HG03342 (cell line): ENCODE measurements at regions not wholly inside any gene's neighbourhood (a gene's known extent, or its start where the extent isn't known, plus 50 kb on each side); places are given as distances from the start of the nearest gene placed in this dataset.

ENCODE experiments used
- ATAC-seq: cut with Tn5 transposase; IDR thresholded peaks from one replicate; pipeline ENCODE4 v1.9.1; 2021; ENCODE audit warnings: mild to moderate bottlenecking, moderate library complexity; ENCODE audit not compliant: unreplicated experiment

- ATAC-seq: no peak
These were observed 890.5 kb upstream of the CTNND2 start for GRCh38 chr5:12794476-12795332.

DNA sequence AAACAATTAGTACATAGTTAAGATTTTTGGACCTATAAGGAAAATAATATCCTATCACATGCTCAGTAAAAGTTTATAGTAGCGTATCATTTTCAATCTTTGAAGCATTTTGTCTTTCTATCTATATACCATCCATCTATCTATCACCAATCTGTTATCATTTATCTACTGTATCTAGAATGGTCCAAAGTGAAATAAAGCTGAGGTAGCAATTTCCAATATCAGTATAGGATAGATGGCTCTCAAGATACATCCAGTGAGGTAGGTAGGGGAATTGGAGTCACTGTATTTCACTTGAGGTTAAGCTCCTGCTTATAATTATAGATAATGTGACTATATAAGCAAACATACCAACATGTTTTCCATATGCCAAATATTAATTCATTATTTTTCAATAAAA, 889.1 kb upstream of the CTNND2 start:
- no peak for ATAC-seq

DNA sequence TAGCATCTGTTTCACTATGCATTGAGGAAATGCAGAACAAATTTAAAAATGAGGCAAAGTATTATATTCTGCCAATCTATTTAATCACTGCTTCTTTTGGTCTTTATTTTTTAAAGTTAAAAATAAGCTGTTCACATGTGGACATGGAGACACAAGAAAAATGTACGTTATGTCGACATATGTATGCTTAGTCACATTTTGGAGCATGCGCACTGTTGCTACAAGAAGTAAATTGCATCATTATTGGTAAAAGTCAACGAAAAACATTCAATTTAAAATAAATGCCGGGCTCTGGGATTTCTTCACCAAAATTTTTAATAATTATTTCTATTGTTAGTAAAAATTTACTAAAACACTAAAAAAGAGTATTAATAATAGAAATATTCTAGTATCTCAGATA, 876.3 kb upstream of the CTNND2 start:
- no peak for ATAC-seq

DNA sequence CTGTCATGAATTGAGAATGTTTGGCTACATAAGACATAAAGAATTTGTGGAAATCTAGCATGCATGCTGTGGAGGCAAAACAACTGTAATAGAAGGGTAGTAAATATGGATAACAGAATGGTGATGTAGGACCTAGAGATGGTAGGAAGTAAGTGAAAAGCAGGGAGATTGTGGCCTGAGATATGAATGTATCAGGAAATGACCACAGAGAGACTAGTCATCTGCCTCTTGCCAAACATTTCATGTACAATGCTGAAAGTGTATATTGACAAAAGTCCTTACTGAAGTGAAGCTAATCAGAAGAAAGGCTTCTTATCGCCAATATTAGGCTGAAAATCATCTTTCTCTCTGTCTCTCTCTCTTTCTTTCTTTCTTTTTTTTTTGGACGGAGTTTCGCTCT, 873.1 kb upstream of the CTNND2 start:
- ATAC-seq: no peak

DNA sequence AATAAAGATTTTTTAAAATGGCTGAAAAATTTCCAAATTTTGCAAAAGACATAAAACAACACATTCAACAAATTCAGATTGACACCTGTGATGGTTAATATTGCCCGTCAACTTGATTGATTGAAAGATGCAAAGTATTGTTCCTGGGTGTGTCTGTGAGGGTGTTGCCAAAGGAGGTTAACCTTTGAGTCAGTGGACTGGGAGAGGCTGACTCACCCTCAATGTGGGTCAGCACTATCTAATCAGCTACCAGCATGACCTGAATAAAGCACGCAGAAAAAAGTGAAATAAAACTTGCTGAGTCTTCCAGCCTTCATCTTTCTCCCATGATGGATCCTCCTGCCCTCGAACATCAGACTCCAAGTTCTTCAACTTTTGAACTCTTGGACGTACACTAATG, 868.0 kb upstream of the CTNND2 start:
- ATAC-seq: no peak

- ATAC-seq: no peak
These were observed 855.1 kb upstream of the CTNND2 start for GRCh38 chr5:12759377-12759776.

- no peak for ATAC-seq
These were observed 852.8 kb upstream of the CTNND2 start for GRCh38 chr5:12757035-12757434.

DNA sequence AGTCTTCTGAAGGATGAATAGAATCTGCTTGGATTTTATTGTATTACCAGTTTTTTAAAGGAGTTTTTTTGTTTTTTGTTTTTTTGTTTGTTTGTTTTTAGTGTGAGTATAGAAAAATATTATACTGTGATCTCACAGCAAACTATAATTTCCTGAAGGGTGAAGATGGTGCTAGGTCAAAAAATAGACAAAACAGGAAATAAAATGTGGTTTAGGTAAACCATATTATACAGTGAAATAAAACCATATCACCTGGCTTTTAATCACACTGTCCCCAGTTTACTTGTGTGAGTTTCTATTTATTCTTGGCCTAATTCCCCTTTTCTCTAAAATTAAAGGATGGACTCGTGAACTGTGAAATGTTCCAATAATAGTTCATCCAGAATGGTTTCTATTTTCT, 841.3 kb upstream of the CTNND2 start:
- ATAC-seq: no peak

- no peak for ATAC-seq
These were observed 839.3 kb upstream of the CTNND2 start for GRCh38 chr5:12743582-12743981.

- ATAC-seq: no peak
These were observed 826.1 kb upstream of the CTNND2 start for GRCh38 chr5:12730354-12730753.

DNA sequence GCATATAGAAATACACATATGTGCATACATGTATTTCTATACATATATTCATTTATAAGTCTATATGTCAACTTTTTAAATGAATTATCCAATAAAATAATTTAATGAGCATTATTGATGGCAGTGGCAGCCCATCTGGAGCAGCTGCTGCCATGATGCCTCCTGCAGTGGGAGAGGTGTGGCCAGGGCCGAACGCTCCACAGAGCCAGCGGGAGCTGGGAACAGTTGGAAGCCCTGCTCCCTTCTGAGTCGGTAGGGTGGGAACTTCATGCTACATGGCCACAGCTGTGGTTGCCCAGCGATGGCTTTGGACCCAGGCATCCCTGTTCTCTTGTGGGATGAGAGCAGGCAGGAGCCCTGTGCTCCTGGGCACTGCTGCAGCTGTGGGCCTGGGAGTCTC, 812.4 kb upstream of the CTNND2 start:
- ATAC-seq: no peak

DNA sequence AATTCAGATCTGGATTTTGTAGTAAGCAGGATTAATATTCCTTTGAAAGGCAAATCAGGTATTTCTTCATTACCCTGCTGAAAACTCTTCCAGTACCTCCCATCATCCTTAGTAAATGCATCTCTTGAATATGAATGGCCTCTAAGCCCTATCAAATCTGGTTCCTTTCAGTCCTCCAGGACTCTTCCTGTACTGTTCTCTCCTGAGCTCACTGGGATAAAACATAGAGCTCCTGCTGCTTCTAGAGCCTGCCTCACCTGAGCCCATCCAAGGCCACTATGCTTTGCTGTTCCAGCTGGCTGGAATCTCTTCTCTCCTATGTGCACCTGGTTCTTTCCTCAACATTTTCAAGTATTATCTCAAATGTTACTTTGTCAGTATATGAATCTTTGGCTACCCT, 803.3 kb upstream of the CTNND2 start:
- ATAC-seq: no peak

GRCh38 chr5:12704955-12705354, 800.7 kb upstream of the CTNND2 start:
- ATAC-seq: no peak

GRCh38 chr5:12703254-12703653, 799.0 kb upstream of the CTNND2 start:
- ATAC-seq: no peak

- ATAC-seq: no peak
These were observed 791.4 kb upstream of the CTNND2 start for GRCh38 chr5:12695651-12696050.

DNA sequence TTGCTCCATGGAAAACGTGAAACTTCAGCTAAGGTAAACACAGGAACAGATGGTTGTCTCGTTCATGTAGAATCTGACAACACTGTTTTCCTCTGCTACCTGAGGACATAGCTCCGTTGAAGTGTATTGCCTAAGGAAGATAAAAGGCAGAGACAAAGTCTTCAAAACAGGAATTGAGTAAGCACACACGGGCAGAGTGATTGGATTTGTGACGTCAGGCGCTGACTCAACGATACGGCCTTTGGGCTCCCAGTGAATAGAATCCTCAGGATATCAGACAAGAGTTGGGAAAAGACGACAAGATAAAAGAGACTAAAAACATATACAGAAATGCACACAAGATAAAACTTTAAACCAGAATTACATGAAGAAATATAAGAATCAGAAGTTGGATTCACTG, 787.1 kb upstream of the CTNND2 start:
- ATAC-seq: no peak

GRCh38 chr5:12690361-12690760, 786.1 kb upstream of the CTNND2 start:
- no peak for ATAC-seq

- no peak for ATAC-seq
These were observed 779.0 kb upstream of the CTNND2 start for GRCh38 chr5:12683249-12683648.

- no peak for ATAC-seq
These were observed 775.5 kb upstream of the CTNND2 start for GRCh38 chr5:12679731-12680130.

DNA sequence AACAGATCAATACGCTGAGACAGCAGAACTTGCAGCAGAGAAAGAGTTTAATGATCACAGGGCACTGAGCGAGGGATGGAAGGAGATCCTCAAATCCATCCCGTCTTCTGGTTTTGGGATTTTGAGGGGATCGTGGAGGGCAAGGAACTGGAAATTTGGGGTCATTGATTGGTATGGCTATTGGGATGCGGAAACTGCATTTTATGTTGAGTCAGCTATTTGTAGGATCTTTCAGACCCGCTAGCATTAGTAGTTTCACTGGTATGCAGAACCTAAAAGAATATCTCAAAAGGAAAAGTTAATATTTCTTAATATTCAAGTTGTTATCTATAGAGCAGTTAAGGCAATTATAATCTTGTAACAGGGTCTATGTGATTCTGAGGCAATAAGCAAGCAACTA, 771.7 kb upstream of the CTNND2 start:
- ATAC-seq: no peak

GRCh38 chr5:12672141-12672540, 767.9 kb upstream of the CTNND2 start:
- ATAC-seq: no peak

DNA sequence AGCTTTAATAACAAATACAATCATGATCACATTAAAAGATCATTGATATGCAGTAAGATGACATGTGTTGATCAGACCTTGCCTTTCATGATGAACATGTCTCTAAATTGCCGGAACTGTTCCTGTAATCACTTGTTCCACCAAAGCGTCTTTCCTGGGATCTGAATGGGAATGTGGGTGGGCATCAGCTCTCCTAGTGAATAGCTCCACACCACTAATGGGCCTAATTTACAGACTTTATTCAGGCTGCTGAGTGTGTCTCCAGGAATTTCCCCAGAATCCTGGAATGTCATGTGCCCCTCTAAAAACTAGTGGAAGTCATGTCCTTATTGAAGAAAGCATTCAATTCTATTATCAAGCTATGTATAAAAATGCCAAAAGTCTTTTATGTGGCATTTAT, 765.1 kb upstream of the CTNND2 start:
- no peak for ATAC-seq

DNA sequence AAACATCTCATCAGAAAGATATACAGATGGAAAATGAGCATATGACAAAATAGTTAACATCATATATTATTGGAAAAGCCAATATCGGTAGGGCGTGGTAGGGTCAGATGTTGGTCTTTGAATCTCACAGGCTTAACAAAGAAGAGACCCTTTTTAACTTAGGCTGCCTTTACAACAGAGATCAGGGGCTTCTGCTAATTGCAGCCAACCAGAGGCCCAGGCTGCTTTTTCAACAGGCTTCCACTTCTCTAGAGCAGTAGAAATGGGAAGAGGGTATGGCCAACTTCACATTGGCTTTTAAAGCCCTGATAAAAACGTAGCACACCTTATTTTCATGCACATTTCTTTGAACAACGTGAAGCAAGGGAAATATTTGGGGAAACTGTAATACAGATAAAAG, 764.3 kb upstream of the CTNND2 start:
- no peak for ATAC-seq
